Gastroesophageal sphincter (tissue), 3 donors: ENCODE measurements at regions not wholly inside any gene's neighbourhood (a gene's known extent, or its start where the extent isn't known, plus 50 kb on each side); places are given as distances from the start of the nearest gene placed in this dataset.

ENCODE experiments used
- EP300 ChIP-seq: sonication (generic); formaldehyde crosslinking; IDR thresholded peaks from one replicate; pipeline ENCODE4 v1.6.1; 2017; ENCODE audit warnings: antibody characterized with exemption, mild to moderate bottlenecking
- POLR2A ChIP-seq, 2 donors: fragments of 450-650 bp; IDR thresholded peaks; one replicate each; pipeline ENCODE4 v1.6.1; 2017; ENCODE audit warnings: antibody characterized with exemption in 2 of 2, mild to moderate bottlenecking in 2 of 2, moderate library complexity in 1 of 2
- TF ChIP-seq, protein P1 (sequence below), 4 experiments: fragments of 200-600 bp in 2 of 4; fragments of 450-650 bp in 2 of 4; sonication (generic) in 1 of 4; IDR thresholded peaks; one replicate each; pipeline ENCODE4 v1.5.1; 2017 to 2019; ENCODE audit warnings: antibody characterized with exemption in 4 of 4, mild to moderate bottlenecking in 2 of 4, moderate library complexity in 2 of 4

DNA sequence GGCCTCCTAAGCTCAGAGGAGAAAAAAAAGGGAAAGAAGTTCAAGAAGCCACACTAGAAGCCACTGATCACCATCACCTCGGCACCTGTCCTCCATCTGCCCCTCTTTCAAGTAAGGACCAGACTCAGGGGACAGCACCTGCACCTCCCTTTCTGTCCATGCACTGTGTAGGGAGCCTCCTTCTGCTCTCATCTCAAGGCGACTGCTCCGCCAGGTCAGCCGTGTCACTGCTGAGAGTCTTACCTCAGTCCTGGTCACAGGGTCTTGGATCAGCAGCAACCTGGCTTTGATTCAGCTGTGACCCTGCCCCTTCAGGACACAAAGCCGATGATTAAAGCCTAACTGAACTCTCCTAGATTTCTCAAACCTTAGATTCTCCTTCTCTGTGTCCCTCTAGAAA lies 101.5 kb downstream of the ZNF280B start:
- TF ChIP-seq, protein P1, sequence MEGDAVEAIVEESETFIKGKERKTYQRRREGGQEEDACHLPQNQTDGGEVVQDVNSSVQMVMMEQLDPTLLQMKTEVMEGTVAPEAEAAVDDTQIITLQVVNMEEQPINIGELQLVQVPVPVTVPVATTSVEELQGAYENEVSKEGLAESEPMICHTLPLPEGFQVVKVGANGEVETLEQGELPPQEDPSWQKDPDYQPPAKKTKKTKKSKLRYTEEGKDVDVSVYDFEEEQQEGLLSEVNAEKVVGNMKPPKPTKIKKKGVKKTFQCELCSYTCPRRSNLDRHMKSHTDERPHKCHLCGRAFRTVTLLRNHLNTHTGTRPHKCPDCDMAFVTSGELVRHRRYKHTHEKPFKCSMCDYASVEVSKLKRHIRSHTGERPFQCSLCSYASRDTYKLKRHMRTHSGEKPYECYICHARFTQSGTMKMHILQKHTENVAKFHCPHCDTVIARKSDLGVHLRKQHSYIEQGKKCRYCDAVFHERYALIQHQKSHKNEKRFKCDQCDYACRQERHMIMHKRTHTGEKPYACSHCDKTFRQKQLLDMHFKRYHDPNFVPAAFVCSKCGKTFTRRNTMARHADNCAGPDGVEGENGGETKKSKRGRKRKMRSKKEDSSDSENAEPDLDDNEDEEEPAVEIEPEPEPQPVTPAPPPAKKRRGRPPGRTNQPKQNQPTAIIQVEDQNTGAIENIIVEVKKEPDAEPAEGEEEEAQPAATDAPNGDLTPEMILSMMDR (IDR thresholded peaks at IDR 0.05) = no peak
- no peak for TF ChIP-seq POLR2A (IDR thresholded peaks at IDR 0.05)
- TF ChIP-seq EP300 = no peak
